Keratinocyte (primary cell): ENCODE measurements at regions not wholly inside any gene's neighbourhood (a gene's known extent, or its start where the extent isn't known, plus 50 kb on each side); places are given as distances from the start of the nearest gene placed in this dataset.

Experiments used
- DNase-seq: peaks from one replicate; pipeline ENCODE4 v3.0.0-alpha.2; 2011; ENCODE audit warnings: low read depth, missing footprints, low spot score
- FAIRE-seq: peaks from 2 replicates; lab custom pipeline; 2011; peaks lifted over from hg19 to GRCh38; lab: Jason Lieb, UNC
- H2AFZ ChIP-seq: 2 replicates; pipeline ENCODE4 v1.6.0; 2012; ENCODE audit warnings: low read length, control low read depth, inconsistent platforms; ENCODE audit not compliant: control insufficient read depth
- H3K27ac ChIP-seq: 2 replicates; pipeline ENCODE4 v1.5.1; 2011; ENCODE audit warnings: low read length; ENCODE audit not compliant: control insufficient read depth, insufficient read depth
- H3K27me3 ChIP-seq: 3 replicates; pipeline ENCODE4 v1.6.0; 2011; ENCODE audit warnings: low read length; ENCODE audit not compliant: control insufficient read depth, insufficient read depth; ENCODE audit errors: extremely low read depth
- H3K36me3 ChIP-seq, 2 experiments: 2 replicates in 1 of 2; 3 replicates in 1 of 2; pipeline ENCODE4 v1.5.1; 2011; ENCODE audit warnings: low read length in 2 of 2, mild to moderate bottlenecking in 1 of 2; ENCODE audit not compliant: control insufficient read depth in 2 of 2, insufficient read depth in 2 of 2; ENCODE audit errors: extremely low read depth in 1 of 2
- H3K4me1 ChIP-seq: 3 replicates; pipeline ENCODE4 v1.5.1; 2011; ENCODE audit warnings: low read length; ENCODE audit not compliant: control insufficient read depth, insufficient read depth; ENCODE audit errors: extremely low read depth
- H3K4me2 ChIP-seq: 3 replicates; pipeline ENCODE4 v1.6.0; 2011; ENCODE audit warnings: low read depth, low read length; ENCODE audit not compliant: control insufficient read depth, insufficient read depth; ENCODE audit errors: extremely low read depth
- H3K4me3 ChIP-seq, 3 experiments: fragments of 200-600 bp in 1 of 3; sonication (generic) in 1 of 3; 2 replicates in 2 of 3; 3 replicates in 1 of 3; pipeline ENCODE4 v1.5.1; 2011 to 2016; ENCODE audit warnings: low read length in 3 of 3, mild to moderate bottlenecking in 3 of 3, control low read depth in 2 of 3, inconsistent platforms in 1 of 3, low read depth in 1 of 3, mixed read lengths in 1 of 3, mixed run types in 1 of 3, moderate library complexity in 1 of 3; ENCODE audit not compliant: control insufficient read depth in 2 of 3, insufficient read depth in 2 of 3; ENCODE audit errors: extremely low read depth in 1 of 3
- H3K79me2 ChIP-seq: 2 replicates; pipeline ENCODE4 v1.6.0; 2012; ENCODE audit warnings: low read length; ENCODE audit not compliant: control insufficient read depth, insufficient read depth
- H3K9ac ChIP-seq: 3 replicates; pipeline ENCODE4 v1.6.0; 2011; ENCODE audit warnings: low read length; ENCODE audit not compliant: control insufficient read depth, insufficient read depth; ENCODE audit errors: extremely low read depth
- H3K9me1 ChIP-seq: 3 replicates; pipeline ENCODE4 v1.6.0; 2011; ENCODE audit warnings: low read length; ENCODE audit not compliant: control insufficient read depth, insufficient read depth; ENCODE audit errors: extremely low read depth
- H3K9me3 ChIP-seq: 2 replicates; pipeline ENCODE4 v1.5.1; 2012; ENCODE audit warnings: low read depth, low read length; ENCODE audit not compliant: control insufficient read depth
- H4K20me1 ChIP-seq: 3 replicates; pipeline ENCODE4 v1.6.0; 2011; ENCODE audit warnings: low read length; ENCODE audit not compliant: control insufficient read depth, insufficient read depth; ENCODE audit errors: extremely low read depth
- CTCF ChIP-seq, 3 experiments: IDR thresholded peaks in 1 of 3; conservative IDR thresholded peaks in 1 of 3; optimal IDR thresholded peaks in 1 of 3; 2 replicates in 2 of 3; 3 replicates in 1 of 3; pipeline versions ENCODE3 to v1.5.1; 2011; ENCODE audit warnings: low read length in 3 of 3, mild to moderate bottlenecking in 3 of 3, moderate library complexity in 2 of 3, control low read depth in 1 of 3, inconsistent platforms in 1 of 3; ENCODE audit not compliant: insufficient read depth in 2 of 3; ENCODE audit errors: extremely low read depth in 1 of 3
- EZH2 ChIP-seq: IDR thresholded peaks from one replicate; pipeline ENCODE4 v1.6.1; 2012; ENCODE audit warnings: inconsistent platforms, mild to moderate bottlenecking, low read length, moderate library complexity
- dilution Hi-C: fragments of 300-500 bp; cut with MboI; formaldehyde crosslinking; loops from one replicate; pipeline ENCODE4 v1.7.0; 2020; ENCODE audit warnings: low sequenced_read_pairs; ENCODE audit not compliant: extremely low pct_ligation_motif_present

GRCh38 chr6:169853196-169854082 is 102.0 kb downstream of the ERMARD start:
- no peak overlapping the region for H3K4me3 ChIP-seq
- H4K20me1 ChIP-seq, result no peaks in the 10 kb centered on the region
- H2AFZ ChIP-seq, result no peak overlapping the region
- dilution Hi-C loops, result no loop called here
- no peaks in the 10 kb centered on the region for H3K36me3 ChIP-seq
- no peak overlapping the region for H3K9ac ChIP-seq
- no peaks in the 10 kb centered on the region for H3K27me3 ChIP-seq
- H3K4me1 ChIP-seq, result peaks cover 20% of the 10 kb centered on the region
- H3K4me2 ChIP-seq, result no peak overlapping the region
- peak; percentile 52 for FAIRE-seq
- H3K9me1 ChIP-seq, result no peaks in the 10 kb centered on the region
- H3K79me2 ChIP-seq, result no peaks in the 10 kb centered on the region
- H3K27ac ChIP-seq, result no peak overlapping the region
- TF ChIP-seq CTCF (optimal IDR thresholded peaks at IDR 0.05 in 1 of 3, IDR thresholded peaks at IDR 0.05 in 1 of 3, conservative IDR thresholded peaks at IDR 0.05 in 1 of 3; ENCODE audit: extremely low read depth in 1 of 3, insufficient read depth in 2 of 3, low read length in 3 of 3) (no peak), EZH2 (no peak)
- no peak for DNase-seq
- peaks cover 2% of the 10 kb centered on the region for H3K9me3 ChIP-seq

- peaks cover 2% of the 10 kb centered on the region for H3K9me3 ChIP-seq
- peak overlapping the region; percentile 86 for H2AFZ ChIP-seq
- peak overlapping the region; percentile 63 for H3K4me2 ChIP-seq
- no peak for TF ChIP-seq CTCF (optimal IDR thresholded peaks at IDR 0.05 in 1 of 3, IDR thresholded peaks at IDR 0.05 in 1 of 3, conservative IDR thresholded peaks at IDR 0.05 in 1 of 3; ENCODE audit: extremely low read depth in 1 of 3, insufficient read depth in 2 of 3, low read length in 3 of 3)
- no peak for TF ChIP-seq EZH2
- peaks cover 18% of the 10 kb centered on the region for H3K4me1 ChIP-seq
- H3K79me2 ChIP-seq, result no peaks in the 10 kb centered on the region
- H3K27me3 ChIP-seq, result no peaks in the 10 kb centered on the region
- H3K36me3 ChIP-seq, result no peaks in the 10 kb centered on the region
- peak overlapping the region; percentile 23 for H3K27ac ChIP-seq
- H3K9ac ChIP-seq, result no peak overlapping the region
- no peaks in the 10 kb centered on the region for H4K20me1 ChIP-seq
- no peak for DNase-seq
- no peak overlapping the region for H3K4me3 ChIP-seq
- dilution Hi-C loops, result no loop called here
- no peaks in the 10 kb centered on the region for H3K9me1 ChIP-seq
- FAIRE-seq, result peak; percentile 9
Observed at GRCh38 chr6:169852504-169853195, 101.2 kb downstream of the ERMARD start.
